GM19372 (cell line): ENCODE measurements at regions not wholly inside any gene's neighbourhood (a gene's known extent, or its start where the extent isn't known, plus 50 kb on each side); places are given as distances from the start of the nearest gene placed in this dataset.
"Not testable (repeated sequence)": the region's sequence is repeated elsewhere in the genome, so short reads cannot be mapped to it uniquely, and the experiment has no call there.

ENCODE experiments used
- ATAC-seq: cut with Tn5 transposase; IDR thresholded peaks from one replicate; pipeline ENCODE4 v1.9.1; 2021; ENCODE audit warnings: mild to moderate bottlenecking, low read depth, moderate library complexity; ENCODE audit not compliant: unreplicated experiment

DNA sequence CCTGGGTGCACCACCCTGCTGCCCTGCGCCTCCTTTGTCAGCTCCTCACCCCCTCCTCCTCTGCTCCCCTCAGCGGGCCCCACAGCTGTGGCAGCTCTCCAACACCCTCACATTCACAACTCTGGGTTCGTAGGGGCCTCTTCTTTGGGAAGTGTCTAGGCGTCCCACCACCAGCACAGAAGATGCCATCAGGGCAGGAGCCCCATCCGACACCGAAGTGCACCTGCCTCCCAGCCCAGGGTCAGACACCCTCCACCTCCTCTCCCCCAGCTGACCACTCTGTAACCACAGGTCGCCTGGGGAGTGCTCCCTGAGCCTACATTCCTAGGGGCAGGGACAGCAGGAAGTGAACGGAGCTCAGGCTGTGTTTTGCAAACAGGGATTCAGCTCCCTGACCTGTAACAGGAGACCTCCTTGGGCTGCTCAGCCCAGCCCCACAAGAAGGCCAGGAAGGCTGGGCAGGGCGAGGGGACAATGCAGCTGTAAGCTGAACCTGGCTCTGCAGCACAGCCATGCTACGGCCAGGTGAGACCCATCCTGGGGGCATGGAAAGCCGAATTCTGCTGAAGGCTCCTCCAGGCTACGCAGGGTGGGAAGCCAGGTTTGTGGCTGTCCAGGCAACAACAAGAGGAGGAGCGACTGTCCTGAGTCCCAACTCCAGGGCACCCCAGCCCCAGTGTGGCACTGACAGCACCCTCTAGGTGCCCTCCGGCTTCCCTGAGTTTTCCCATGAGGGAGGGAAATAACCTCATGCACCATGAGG, 269.0 kb downstream of the GOLGA6L6 start:
- ATAC-seq, result no peak

DNA sequence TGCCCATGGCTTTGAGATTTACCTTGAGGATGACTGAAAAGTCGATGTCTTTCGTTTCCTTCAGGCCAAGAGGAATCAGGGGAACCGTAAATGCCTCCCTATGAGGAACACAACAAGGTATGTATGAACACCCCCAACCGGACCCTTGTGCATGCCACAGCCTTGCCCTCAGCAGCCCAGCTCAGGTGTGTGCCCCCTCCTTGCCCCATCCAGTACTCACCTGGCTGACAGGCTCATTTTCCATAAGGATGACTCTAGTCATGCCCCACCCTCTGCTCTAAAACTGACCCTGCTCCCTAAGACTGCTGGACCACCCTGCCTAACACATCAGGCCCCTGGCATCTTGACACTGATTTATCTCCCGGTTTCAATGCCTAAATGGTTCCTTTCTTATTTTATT, 270.0 kb downstream of the GOLGA6L6 start:
- ATAC-seq, result no peak

DNA sequence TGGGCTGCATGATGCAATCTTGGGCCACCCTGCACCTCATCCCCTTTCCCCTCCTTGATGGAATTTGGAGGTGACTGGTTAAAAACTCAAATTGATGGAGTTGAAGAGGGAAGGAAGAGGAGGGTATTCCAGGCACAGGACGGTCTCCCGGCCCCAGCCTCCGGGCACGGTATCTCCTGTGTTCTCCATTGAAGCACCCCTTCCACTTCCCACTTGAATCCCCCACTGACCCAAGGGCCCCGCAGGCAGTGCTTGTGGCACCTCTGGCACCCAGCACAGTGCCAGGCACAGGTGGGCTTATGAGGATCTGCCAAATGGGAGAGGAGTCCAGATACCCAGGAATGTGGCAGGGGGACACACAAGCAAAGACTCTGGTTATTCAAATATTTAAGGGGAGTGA, 271.6 kb downstream of the GOLGA6L6 start:
- not testable (repeated sequence) for ATAC-seq

DNA sequence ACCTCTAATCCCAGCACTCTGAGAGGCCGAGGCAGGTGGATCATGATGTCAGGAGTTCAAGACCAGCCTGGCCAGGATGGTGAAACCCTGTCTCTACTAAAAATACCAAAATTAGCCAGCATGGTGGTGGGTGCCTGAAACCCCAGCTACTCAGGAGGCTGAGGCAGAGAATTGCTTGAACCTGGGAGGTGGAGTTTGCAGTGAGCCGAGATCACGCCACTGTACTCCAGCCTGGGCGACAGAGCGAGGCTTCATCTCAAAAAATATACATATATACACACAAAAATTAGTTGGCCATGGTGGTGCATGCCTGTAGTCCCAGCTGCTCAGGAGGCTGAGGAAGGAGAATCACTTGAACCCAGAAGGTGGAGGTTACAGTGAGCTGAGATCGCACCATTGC, 273.6 kb downstream of the GOLGA6L6 start:
- not testable (repeated sequence) for ATAC-seq

DNA sequence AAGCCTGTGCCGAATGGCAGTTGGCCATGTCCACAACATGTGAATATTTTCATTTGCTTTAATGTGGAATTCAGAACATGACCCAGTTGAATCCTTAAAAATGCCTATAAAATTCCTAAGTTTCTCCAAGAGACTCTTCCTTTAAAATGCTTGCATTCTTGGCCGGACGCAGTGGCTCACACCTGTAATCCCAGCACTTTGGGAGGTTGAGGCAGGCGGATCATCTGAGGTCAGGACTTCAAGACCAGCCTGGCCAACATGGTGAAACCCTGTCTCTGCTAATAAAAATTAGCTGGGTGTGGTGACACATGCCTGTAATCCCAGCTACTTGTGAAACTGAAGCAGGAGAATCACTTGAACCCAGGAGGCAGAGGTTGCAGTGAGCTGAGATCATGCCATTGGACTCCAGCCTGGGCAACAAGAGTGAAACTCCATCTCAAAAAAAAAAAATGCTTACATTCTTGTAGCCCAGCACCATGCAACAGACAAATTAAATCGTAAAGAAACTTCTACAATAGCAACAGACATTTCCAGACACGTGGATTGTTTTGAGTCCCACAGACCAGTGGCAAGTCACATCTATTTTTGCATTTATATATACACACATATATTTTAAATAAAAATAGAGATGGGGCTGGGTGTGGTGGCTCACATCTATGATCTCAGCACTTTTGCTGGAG, 274.4 kb downstream of the GOLGA6L6 start:
- not testable (repeated sequence) for ATAC-seq

DNA sequence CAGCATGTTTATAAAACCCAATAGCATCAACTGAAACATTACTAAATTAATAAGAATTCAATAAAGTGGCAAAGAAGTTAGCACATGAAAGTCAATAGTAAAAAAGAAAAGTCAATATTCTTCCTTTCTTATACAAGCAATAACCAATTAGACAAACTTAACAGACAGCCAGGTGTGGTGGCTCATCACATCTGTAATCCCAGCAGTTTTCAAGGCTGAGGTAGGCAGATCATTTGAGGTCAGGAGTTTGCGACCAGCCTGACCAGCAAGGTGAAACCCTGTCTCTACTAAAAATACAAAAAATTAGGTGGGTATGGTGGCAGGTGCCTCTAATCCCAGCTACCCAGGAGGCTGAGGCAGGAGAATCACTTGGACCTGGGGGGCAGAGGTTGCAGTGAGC, 275.9 kb downstream of the GOLGA6L6 start:
- ATAC-seq, result not testable (repeated sequence)

DNA sequence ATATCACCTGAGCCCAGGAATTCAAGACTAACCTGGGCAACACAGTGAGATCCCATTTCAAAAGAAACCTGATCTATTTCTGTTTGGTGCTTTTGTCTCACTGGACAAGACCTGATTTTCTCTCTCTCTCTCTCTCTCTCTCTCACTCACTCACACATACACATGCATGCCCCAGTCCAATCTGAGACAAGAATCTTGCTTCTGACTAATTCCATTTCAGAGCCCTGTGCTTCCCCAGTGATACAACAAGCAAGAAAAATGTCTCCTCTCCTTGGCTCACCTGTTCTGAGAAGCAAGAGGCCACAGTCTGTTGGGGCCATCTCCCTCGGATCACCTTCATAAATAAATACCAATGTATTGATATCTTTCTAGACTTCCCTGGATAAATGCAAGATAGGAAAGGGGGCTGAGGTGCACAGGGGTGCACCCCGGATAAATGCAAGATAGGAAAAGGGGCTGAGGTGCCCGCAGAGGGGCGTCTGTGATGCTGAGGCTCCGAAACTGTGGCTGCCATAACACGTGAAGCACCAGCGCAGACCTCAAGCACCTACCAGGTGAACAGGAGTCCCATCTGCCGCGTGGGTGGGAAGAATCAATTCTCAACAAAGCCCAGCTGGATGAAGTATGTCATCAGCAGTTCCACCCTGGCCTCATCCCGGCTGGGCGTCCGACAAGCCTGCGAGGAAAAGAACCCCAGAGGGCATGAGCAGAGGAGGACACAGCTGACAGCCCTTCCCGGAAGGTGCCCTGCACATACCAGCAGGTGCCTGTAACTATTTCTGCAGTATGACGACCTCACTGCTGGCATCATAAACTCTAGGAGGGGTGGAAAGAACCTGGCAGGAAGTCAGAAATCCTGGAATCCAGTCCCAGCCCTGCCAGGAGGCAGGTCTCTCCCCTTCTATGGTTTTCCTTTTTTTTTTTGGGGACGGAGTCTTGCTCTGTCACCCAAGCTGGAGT, 280.0 kb downstream of the GOLGA6L6 start:
- not testable (repeated sequence) for ATAC-seq

DNA sequence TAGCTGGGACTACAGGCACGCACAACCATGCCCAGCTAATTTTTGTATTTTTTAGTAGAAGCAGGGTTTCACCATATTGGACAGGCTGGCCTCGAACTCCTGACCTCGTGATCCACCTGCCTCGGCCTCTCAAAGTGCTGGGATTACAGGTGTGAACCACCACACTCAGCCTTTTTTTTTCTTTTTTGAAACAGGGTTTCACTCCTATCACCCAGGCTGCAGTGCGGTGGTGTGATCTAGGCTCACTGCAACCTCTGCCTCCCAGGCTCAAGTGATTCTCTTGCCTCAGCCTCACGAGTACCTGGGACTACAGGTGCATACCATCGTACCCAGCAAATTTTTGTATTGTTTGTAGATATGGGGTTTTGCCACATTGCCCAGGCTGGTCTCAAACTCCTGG, 280.9 kb downstream of the GOLGA6L6 start:
- ATAC-seq, result not testable (repeated sequence)

DNA sequence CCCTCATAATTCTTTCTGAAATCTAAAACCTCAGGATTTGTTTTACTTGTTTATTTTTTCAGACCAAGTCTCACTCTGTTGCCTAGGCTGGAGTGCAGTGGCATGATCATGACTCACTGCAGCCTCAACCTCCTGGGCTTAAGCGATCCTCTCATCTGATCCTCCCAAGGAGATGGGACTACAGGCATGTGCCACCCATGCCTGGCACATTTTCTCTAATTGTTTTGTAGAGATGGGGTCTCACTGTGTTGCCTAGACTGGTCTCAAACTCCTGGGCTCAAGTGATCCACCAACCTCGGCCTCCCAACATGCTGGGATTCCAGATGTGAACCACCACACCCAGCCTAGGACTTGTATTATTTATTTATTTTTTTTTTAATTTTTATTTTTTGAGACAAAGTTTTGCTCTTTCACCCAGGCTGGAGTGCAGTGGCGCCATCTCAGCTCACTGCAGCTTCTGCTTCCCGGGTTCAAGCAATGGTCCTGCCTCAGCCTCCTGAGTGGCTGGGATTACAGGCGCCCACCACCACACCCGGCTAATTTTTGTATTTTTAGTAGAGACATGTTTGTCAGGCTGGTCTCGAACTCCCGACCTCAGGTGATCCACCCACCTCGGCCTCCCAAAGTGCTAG, 281.9 kb downstream of the GOLGA6L6 start:
- not testable (repeated sequence) for ATAC-seq

DNA sequence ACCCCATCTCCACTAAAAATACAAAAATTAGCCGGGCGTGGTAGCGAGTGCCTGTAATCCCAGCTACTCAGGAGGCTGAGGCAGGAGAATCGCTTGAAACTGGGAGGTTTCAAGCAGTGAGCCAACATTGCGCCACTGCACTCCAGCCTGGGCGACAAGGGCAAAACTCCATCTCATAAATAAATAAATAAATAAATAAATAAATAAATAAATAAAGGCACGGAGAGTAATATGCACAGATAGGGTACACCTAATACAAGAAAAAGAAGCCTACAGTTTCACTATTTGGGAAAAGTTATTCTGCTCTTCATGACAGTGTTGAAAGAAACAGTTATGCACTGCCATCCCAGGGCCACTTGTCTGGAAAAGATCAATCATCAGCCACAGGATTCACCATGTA, 285.2 kb downstream of the GOLGA6L6 start:
- not testable (repeated sequence) for ATAC-seq

DNA sequence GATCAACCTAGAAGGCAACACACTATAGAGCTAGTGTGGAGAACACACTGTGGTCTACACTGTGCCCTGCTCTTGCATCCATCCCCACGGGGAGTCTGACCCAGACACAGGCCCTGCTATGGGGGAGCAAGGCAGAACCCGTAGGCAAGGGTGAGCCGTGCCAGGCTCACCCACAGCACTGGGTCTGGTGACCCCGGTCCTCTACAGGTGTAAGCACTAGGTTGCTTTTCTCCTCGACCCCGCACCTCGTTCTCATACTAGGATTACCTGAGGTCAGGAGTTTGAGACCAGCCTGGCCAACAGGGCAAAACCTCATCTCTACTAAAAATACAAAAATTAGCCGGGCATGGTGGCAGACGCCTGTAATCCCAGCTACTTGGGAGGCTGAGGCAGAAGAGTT, 286.0 kb downstream of the GOLGA6L6 start:
- ATAC-seq, result not testable (repeated sequence)

DNA sequence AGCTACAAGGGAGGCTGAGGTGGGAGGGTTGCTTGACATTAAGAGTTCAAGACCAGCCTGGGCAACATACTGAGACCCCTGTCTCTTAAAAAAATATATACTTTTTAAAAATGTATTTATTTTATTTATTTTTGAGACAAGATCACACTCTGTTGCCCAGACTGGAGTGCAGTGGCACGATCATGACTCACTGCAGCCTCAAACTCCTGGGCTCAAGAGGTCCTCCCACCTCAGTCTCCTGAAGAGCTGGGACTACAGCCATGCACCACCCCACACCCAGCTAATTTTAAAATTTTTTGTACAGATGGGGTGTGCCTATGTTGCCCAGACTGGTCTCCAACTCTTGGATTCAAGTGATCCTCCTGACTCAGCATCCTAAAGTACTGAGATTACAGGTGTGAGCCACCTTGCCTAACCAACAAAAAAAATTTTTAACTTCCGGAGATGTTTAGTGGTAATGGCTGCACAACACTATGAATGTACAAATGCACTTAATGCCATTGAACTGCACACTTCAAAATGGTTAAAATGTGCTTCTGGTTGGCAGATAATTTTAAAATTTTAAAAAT, 288.5 kb downstream of the GOLGA6L6 start:
- ATAC-seq, result not testable (repeated sequence)

DNA sequence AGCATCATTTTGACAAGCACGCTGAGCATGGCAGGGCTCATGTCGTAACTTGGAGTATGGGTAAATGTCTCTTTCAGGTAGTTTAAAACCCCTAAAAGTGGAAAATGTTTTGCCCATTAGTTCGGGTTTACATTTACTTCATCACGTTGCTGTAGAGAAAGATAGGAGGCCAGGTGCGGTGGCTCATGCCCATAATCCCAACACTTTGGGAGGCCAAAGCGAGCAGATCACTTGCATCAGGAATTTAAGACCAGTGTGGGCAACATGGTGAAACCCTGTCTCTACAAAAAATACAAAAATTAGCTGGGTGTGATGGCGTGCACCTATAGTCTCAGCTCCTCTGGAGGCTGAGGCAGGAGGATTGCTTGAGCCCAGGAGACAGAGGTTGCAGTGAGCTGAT, 289.6 kb downstream of the GOLGA6L6 start:
- ATAC-seq, result not testable (repeated sequence)

DNA sequence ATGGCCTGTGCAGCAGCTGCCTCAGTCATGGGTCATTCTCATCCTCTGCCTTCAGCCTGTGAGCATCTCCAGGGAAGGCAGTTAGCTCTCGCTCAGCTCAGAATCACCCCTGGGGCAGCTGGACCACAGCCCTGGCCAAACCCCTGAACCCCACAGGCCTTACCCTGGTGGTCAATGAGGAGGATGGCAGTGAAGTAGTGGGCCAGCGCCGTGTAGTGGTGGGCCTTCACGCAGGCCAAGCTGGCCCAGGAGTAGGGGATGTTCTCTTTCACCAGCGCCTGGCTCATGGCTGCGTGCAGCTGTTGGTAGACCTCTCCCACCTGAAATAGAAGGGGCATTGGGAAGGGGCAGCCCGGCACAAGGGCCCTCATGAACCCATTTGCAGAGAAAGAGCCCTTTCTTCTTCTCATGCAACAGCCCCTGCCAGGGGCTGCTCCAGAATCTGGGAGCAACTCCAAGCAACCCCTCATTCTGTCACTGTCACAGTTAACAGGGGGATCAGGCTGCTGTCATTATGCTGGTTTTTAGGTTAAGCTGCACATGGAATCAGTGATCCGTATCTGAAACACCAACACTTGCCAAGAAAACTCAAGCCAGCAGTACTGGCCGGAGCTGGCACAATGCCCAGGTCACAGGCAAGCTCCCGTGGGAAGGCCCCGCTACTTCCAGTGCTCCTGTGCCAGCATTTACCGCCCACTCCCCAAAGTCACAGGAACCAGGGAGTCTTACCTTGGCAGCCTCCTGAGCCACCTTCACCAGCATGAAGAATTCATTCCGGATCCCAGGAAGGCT, 290.2 kb downstream of the GOLGA6L6 start:
- not testable (repeated sequence) for ATAC-seq

DNA sequence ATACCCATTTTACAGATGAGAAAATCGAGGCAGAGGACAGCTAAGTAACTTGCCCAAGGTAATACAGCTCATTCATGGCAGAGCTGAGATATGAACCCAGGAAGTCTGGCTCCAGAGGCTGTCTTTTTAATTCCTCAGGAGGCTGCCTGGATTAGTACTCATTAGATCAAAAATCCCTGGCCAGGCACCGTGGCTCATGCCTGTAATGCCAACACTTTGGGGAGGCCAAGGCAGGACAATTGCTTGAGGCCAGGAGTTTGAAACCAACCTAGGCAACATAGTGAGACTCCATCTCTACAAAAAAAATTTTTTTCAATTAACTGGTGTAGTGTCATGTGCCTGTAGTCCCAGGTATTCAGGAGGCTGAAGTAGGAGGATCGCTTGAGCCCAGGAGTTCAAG, 291.4 kb downstream of the GOLGA6L6 start:
- not testable (repeated sequence) for ATAC-seq

DNA sequence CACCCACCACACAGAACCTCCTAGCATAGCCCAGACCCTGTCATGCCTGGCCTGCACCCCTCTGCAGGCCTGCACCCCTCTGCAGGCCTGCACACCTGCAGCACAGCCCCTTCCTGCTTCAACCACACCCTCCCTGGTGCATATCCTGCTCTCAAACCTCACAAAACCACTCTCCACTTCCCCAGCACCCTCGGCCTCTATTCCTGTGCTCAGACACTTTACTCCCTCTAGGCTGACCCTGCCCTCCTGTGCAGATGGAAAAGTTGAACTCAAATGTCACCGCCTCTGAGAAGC, 292.0 kb downstream of the GOLGA6L6 start:
- not testable (repeated sequence) for ATAC-seq

DNA sequence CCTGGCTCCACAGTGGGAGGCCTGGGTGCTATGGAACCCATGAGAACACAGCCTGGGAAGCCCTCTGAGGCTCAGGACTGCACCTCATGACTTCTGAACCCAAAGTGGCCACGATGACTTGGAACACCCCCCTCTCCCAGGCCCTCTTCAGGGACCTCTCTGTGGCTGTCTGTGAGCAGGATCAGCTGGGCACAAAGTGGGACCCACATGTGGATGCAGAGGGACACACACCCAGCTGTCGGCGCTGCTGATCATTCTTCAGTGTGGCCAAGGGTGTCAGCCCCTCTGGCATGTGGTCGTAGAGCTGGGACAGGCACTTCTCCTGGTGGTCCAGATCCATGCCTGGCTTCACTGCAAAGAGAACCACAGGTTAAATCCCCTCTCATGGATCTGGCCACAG, 293.2 kb downstream of the GOLGA6L6 start:
- not testable (repeated sequence) for ATAC-seq

DNA sequence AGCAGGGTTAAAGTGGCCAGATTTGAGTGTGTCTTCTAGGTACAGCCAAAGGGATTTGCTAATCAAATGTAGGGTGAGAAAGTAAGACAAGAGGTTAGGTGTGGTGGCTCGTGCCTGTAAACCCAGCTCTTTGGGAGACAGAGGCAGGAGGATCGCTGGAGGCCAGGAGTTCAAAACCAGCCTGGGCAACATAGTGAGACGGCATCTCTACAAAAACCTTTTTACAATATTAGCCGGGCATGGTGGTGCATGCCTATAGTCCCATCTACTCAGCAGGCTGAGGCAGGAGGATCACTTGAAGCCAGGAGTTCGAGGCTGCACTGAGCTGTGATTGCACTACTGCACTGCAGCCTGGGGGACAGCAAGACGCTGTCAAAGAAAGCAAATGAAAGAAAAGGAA, 294.5 kb downstream of the GOLGA6L6 start:
- ATAC-seq, result not testable (repeated sequence)

DNA sequence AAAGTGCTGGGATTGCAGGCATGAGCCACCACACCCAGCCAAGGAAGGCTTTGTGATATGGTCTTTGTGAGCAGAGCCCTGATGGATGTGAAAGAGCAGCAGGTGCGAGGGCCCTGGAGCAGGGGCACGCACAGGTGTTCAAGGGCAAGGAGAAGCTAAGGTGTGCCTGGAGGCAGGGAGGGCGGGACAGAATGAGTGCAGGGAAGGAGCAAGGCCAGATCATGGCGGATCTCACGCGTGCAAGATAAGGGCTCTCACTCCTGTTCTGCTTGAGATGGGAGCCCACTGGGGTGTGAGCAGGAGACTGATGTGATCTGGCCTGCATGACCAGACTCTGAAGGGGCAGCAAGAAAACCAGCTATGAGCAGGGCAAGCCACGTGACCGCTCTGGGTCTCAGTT, 295.0 kb downstream of the GOLGA6L6 start:
- not testable (repeated sequence) for ATAC-seq
